NCI-H2171 treated with DMSO at 0.1 percent for 48 hours (cell line): ENCODE measurements at regions not wholly inside any gene's neighbourhood (a gene's known extent, or its start where the extent isn't known, plus 50 kb on each side); places are given as distances from the start of the nearest gene placed in this dataset.

ENCODE experiments used
- DNase-seq: peaks from one replicate; lab custom pipeline; 2025; lab: John Stamatoyannopoulos, UW

- no peak for DNase-seq
Observed at GRCh38 chr3:86731501-86731901, 259.4 kb downstream of the VGLL3 start.

- DNase-seq = no peak
Observed at GRCh38 chr3:86723433-86723832, 267.5 kb downstream of the VGLL3 start.

GRCh38 chr3:86711634-86712033, 279.3 kb downstream of the VGLL3 start:
- no peak for DNase-seq

- no peak for DNase-seq
Observed at GRCh38 chr3:86708893-86709292, 282.1 kb downstream of the VGLL3 start.

- DNase-seq = peak; percentile 21
Observed at GRCh38 chr3:86702381-86702958, 288.5 kb downstream of the VGLL3 start.

GRCh38 chr3:86695752-86696151, 295.2 kb downstream of the VGLL3 start:
- no peak for DNase-seq

- no peak for DNase-seq
Observed at GRCh38 chr3:86673991-86674390, 317.0 kb downstream of the VGLL3 start.

- DNase-seq = no peak
Observed at GRCh38 chr3:86661817-86662216, 329.1 kb downstream of the VGLL3 start.

- peak; percentile 42 for DNase-seq
Observed at GRCh38 chr3:86658876-86659275, 332.1 kb downstream of the VGLL3 start.

- DNase-seq = no peak
Observed at GRCh38 chr3:86654806-86655460, 336.0 kb downstream of the VGLL3 start.

- DNase-seq = peak; percentile 2
Observed at GRCh38 chr3:86653661-86654205, 337.2 kb downstream of the VGLL3 start.

GRCh38 chr3:86648087-86648486, 342.9 kb downstream of the VGLL3 start:
- DNase-seq = no peak

GRCh38 chr3:86645756-86646155, 345.2 kb downstream of the VGLL3 start:
- no peak for DNase-seq

GRCh38 chr3:86634361-86634760, 356.6 kb downstream of the VGLL3 start:
- DNase-seq = no peak

- DNase-seq = no peak
Observed at GRCh38 chr3:86629511-86629910, 361.4 kb downstream of the VGLL3 start.

- no peak for DNase-seq
Observed at GRCh38 chr3:86624192-86624591, 366.8 kb downstream of the VGLL3 start.

- no peak for DNase-seq
Observed at GRCh38 chr3:86618706-86619105, 372.2 kb downstream of the VGLL3 start.

GRCh38 chr3:86605166-86605565, 385.8 kb downstream of the VGLL3 start:
- no peak for DNase-seq

- DNase-seq = no peak
Observed at GRCh38 chr3:86595696-86596095, 395.3 kb downstream of the VGLL3 start.

- DNase-seq = no peak
Observed at GRCh38 chr3:86594838-86595237, 396.1 kb downstream of the VGLL3 start.

- DNase-seq = no peak
Observed at GRCh38 chr3:86578071-86578470, 412.9 kb downstream of the VGLL3 start.

- DNase-seq = peak; percentile 70
Observed at GRCh38 chr3:86563400-86563970, 427.5 kb downstream of the VGLL3 start.

- no peak for DNase-seq
Observed at GRCh38 chr3:86562090-86562489, 428.9 kb downstream of the VGLL3 start.
